HuH-7 (cell line): ENCODE measurements at regions not wholly inside any gene's neighbourhood (a gene's known extent, or its start where the extent isn't known, plus 50 kb on each side); places are given as distances from the start of the nearest gene placed in this dataset.

Source experiments
- DNase-seq: peaks from one replicate; pipeline ENCODE4 v3.0.0; 2011; ENCODE audit warnings: low spot score

DNA sequence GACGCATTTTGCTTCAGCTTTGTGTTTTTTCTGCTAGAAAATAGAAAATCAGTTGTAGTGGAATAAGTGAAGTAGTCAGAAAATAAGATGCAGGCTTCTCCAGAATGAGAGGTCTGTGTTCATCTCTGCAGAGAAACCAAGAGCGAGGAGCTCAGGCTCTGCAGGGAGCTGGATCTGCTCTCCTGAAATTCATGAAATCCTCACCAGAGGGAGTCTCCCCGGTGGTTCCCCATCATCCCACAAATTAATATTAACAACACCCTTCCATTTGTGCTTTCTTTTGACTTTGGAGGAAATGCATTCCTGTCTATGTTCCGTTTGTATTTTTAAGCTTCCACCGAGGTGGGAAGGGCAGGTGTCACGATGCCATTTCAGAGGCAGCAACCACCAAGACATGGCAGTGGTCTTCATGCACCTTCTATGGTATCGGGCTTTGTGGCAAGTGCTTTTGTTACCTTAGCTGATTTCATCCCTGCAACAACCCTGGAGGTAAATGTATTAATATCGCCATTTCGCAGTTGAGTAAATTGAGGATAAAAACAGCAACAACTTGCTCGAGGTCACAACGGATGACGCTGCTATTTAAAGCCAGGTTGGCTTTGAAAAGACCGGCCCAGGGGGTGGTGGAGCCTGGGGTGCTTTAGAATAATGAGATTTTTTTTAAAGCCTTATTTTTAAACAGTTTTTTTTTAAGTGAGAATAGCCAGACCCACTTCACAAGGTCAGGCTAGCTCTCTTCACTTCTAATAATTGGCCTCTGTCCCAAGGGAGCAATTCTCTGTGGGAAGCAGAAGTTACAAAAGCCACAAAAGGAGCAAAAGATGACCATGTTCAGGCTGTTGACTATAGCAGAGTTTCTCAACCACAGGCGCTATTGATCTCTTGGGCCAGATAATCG is 367.6 kb upstream of the ERCC4 start:
- DNase-seq, result no peak

DNA sequence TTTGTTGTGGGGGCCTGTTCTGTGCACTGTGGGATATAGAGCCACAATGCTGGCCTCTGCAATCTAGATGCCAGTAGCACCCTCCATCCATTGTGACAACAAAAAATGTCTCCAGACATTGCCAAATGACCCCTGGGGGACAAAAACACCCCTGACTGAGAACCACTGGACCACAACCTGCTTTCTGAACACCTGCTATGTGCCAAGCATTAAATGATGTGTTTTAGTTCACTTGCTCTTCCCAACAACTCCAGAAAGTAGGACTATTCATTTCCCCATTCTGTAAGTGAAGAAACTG is 367.0 kb upstream of the ERCC4 start:
- no peak for DNase-seq

DNA sequence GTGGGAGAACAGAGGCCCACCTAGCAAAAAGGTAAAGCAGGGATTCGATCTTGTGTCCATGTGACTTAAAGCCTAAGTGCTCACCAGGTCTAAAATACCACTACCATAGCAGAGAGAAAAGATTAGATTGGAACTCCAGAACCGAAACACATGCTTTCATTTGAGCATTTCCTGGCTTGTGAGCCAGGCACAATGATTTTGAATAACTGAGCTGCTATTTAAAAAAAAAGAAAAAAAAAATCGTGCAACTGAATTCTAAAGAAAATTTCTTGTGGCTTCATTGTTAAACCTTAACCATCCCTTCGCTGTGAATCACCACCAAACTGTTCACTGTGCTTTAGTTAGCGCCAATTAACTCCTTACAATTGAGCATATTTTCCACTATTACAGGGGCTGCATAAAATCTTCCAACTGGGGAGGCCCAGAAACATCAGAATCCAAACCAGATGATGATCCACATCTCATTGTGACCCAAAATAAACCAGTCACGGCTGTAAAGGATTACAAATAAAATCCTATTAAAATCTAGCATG is 366.4 kb upstream of the ERCC4 start:
- no peak for DNase-seq

DNA sequence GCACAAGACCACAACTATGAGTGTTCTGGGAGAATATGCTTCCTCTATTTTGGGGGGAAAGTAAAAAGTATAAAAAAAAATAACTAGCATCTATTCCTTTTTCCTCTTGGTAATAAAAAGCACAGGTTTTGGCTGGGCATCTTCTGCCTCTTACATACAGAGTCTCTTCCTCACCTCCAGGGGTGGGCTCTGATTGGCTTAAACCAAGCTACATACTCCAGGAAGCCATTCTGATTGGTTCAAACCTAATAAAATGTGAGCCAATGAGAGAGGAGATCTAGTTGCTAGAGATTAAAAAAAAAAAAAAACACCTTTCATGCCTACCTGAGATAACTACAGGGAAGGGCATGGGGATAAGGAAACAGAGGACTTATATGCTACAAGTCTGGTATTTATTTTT is 365.9 kb upstream of the ERCC4 start:
- no peak for DNase-seq

DNA sequence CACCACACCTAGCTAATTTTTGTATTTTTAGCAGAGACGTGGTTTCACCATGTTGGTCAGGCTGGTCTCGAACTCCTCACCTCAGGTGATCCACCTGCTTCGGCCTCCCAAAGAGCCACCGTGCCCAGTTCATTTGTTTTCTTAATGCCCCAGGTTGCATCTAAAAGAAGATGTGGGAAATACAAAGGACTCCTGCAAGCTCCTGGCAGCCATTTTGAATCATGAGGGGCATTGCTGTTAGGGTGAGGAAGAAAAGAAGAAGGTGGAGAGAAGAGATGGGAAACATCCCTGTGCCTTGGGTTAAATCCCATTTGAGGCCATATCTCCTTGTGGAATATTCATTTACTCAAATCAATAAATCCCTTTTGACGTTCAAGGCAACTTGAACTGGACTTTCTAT is 365.3 kb upstream of the ERCC4 start:
- no peak for DNase-seq

DNA sequence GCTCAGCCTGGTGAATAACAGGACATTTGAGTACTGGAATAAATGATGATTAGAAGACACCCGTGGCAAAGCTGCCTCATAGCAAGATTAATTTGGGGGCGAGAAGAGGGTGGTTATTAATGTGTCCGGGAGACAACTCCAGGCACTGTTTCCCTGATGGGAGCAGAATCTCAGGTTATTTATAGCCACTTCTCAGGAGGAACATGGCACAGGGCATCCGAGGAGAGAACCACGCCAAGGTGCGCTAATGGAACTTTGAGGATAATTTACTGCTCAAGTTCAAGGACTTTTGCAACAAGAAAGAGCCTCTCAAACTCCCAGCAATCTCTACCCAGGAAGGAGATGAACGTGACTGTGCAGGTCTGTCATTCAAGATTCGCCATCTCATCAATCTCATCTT is 362.5 kb upstream of the ERCC4 start:
- no peak for DNase-seq

DNA sequence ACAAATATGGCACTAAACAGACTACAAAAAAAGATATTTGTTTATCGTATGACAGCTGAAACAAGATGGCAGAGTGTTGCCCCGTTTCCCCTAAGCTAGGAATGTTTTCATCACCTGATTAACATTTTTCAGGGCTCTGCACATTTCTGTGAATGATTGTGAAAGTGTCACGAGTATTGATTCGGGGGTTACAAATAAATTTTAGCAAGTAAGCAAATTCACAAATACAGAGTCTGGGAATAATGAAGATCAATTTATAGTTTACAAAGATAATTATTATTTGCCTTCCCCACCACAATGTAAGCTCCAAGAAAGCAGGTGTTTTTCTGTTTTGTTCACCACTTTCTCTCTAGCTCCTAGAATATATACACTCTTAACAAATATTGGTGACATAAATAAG is 361.2 kb upstream of the ERCC4 start:
- DNase-seq, result no peak

DNA sequence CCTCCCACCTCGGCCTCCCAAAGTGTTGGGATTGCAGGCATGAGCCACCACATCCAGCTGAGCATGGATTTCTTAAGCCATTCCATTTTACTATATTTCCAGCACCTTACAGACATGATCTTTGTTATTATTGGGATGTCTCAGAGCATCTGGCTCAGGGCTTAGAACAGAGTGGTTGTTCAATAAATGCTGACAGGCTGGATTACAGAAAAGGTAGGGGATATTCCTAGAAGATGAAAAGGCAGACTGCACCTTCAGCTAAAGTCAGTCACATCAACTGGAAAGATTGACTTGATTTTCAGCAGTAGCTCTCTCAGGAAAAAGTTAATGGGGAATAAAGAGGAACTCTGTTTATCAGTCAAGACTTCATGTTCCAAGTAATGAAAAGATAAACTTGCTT is 360.3 kb upstream of the ERCC4 start:
- no peak for DNase-seq

DNA sequence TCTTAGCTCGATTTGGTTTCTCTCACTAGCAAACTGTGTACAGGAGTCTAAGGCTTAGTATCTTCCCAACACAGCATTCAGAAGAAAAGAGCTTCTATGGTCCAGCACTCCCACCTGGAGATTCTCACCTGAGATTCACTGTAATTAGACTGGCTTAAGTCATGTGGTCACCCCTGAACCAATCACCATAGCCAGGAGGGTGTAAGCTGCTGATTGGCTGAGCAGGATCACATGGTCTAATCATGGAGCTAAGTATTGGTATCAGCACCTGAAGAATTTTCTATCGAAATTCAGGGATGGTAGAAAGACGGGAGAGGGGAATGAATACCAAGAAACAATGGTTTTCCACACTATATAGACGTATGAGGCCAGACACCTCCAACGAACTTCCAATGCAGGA is 359.8 kb upstream of the ERCC4 start:
- no peak for DNase-seq

DNA sequence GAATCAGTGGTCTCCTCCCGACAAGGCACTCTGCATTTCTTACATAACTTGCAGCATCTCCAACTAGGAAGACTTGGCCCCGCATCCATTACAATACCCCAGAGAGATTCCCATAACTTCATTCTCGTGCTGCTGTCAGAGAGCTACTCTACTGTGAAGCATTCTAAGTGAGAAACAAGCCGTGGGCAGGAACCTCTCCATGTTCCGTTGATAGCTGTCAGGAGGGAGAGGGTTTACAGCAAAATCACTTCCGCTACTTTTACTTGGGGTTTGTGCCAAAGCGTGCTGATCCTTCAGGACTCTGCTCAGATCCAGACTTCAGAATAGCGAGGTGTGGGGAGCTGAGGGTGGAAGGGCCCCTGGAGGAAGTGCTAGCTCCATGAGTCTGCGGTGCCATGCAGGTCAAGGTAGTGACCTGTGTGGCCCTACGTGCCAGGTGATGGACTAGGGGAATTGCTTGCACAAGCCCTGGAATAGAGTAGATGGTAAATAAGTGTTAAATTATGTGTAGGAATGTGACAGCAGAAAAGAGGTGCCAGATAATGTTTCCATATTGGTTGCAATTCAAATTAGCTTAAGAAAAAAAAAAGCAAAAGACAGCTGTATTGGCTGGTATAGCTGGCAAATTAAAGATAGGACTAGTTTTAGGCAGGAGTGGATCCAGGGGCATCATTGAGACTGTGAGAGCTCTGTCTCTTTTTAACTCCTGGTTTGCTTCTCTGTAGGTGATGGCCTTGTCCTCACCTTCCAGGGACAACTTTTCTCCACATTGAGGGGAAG is 358.5 kb upstream of the ERCC4 start:
- no peak for DNase-seq

DNA sequence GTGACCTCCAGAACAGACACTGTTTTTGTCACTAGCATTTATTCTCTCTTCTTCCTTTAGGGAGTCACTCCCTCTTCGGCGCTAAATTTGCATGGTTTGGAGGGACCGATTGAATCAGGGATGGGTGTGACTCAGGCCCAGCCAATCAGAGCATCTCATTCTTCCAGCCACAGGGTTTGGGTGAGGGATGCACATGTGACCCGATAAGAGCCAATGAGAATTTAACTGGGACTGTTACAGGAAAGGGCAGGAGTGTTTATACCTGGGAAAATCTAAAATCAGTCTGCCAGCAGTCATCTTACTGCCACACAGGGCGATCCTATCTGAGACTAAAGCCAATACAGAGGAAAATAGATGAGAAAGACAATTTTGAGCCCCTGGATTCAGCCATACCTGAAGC is 351.2 kb upstream of the ERCC4 start:
- DNase-seq, result no peak

DNA sequence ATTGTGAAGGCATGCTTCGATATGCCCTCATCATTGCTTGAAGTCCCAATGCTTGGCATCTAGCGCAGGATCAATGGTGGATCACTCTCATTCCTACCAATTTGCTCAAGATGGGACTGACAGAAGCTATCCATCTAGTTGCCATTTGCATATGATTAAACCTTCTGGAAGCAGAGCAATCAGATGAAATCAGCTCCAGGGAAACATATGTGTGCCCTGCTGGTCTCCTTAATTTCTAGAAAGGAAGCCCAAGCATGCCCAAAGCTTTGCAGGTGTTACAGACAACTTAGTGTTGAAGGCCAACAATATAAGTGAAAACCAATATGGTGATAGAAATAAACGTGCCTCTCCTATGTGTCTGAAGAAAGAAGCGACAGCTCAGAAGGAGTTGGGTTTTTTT is 350.0 kb upstream of the ERCC4 start:
- DNase-seq, result no peak

DNA sequence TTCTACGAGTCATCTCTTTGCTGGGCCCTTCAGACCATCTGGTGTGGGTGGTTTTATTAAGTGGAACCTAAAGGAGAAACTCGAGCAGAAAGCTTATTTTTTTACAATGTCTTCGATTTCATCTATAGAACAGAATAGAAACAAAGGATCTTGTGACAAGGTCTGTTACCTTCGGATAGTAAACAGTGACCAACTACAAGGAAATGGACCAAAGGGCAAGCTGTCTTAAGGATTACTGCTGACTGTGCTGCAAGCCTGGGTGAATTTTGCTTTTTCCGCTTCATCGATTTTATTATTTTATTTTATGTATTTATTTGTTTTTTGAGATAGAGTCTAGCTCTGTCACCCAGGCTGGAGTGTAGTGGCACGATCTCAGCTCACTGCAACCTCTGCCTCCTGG is 348.9 kb upstream of the ERCC4 start:
- DNase-seq, result no peak

DNA sequence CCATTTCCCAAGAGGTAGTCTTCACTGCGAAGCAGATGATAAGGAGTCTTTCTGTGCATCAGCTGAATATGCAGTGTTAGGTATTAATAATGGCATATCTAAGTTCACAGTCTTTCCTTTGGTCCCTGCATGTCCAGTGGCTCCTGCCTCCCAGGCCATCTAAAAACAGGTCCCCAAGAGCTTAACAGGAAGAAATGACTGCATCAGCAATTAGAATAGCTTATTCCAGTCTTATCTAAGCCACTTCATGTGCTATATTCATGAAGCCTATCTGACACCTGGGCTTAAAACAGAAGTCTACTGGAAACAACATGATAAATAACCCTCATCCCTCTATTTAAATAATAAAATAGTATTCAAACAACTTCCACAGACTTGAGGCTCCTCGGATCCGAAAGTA is 346.1 kb upstream of the ERCC4 start:
- no peak for DNase-seq

DNA sequence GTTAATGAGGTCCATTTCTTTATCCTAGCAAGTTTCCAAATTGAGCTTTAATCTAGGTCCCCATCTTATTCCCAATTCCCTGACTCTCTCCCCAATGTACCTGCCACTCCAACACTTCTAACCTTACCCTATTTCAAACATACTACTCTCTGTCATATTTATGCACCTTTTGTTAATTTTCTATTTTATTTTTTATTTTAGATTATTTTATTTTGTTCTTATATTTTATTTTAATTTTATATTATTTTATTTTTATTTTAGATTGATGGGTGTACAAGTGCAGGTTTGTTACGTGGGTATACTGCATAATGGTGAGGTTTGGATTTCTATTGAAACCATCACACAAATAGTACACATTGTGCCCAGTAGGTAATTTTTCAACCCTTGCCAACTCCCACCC is 333.9 kb upstream of the ERCC4 start:
- DNase-seq, result no peak

DNA sequence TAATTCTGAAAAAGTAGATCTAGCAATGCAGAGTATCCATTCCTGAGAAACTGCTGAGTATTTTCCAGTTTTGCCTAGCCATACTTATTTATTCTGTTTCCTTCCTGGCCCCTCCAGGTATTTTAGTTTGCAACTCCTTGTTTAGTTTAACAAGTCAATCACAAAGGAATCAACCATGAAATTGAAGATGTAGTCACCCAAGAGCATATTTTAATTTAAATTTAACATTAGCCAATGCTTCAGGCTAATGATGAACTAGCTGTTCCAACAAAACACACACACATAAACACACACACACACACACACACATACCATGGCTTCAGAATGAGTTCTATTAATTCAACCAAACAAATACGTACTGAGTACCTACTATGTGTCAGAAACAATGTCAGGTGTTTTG is 332.8 kb upstream of the ERCC4 start:
- no peak for DNase-seq

DNA sequence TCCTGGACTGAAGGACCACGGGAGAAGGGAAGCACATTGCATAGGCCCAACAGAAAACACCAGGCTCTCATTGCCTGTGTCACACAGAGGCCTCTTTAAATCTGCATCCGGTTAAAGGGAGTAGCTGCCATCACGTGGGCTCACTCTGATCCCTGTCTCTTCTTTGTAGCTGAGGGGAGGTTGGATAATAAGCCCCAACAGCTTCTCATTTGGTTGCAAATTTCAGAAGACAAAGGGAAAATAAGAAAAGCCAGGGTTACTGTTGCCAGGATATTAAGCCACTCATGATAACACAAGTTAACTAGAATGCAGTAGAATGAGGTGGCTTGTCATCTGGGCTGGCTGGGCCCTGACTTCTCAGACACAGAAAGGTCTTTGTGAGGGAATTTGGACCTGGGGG is 325.1 kb upstream of the ERCC4 start:
- DNase-seq, result no peak

DNA sequence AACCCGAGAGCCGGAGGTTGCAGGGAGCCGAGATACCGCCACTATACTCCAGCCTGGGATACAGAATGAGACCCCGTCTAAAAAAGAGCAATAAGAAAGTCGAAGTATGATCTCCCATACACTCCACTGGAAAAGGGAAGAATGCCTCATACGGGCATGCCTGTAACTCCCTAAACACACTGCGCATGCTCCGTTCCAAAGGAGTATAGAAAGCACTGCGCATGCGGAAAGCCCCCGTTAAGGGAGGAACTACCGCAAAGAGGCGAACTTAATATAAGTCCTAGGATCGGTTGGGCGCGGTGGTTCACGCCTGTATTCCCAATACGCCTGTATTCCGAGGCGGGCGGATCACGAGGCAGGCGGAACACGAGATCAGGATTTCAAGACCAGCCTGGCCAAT is 313.1 kb upstream of the ERCC4 start:
- no peak for DNase-seq

DNA sequence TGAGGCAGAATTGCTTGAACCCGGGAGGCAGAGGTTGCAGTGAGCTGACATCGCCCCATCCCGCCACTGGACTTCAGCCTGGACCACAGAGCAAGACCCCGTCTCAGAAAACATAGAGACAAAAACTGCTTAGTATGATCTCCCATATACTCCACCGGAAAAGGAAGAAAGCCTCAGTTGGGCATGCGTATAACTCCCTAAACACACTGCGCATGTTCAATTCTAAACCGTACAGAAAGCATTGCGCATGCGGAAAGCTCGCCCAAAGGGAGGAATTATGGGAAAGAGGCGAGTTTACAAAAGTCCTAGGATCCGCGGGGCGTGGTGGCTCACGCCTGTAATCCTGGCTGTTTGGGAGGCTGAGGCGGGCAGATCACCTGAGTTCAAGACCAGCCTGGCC is 312.7 kb upstream of the ERCC4 start:
- DNase-seq, result no peak

DNA sequence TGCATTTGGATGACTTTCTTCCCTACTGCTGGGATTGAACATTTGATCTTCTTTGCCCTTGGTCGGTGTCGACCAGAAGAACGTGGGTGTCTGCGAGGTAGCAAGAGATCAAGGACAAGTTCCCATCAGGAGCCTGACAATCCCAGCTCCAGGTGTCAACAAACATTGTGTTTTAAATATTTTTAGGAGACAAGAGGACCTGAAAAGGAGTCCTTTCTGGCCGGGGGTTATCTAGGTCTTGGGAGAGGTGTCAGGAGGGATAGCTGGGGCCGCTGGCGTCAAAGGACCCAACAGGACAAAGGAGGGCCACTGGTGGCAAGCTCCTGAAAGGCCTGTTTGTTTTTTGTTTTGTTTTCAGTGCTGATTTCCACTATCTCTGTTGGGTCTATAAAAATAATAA is 308.4 kb upstream of the ERCC4 start:
- DNase-seq, result no peak

DNA sequence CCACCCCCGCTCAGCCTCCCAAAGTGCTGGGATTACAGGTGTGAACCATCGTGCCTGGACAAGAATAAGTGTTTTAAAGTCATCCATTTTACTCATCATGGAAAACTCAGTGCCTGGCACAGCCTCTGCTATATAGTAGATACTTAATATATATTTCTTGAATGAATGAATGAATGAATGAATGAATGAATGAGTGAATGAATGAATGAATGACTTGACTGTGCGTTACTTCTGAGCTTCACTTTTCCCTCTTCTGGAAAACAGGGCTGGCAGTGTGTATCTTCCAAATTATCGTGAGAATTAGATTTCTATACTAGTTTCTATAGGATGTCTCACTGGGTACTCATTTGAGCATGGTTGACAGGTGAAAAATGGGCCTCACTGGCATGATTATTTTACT is 307.3 kb upstream of the ERCC4 start:
- no peak for DNase-seq

DNA sequence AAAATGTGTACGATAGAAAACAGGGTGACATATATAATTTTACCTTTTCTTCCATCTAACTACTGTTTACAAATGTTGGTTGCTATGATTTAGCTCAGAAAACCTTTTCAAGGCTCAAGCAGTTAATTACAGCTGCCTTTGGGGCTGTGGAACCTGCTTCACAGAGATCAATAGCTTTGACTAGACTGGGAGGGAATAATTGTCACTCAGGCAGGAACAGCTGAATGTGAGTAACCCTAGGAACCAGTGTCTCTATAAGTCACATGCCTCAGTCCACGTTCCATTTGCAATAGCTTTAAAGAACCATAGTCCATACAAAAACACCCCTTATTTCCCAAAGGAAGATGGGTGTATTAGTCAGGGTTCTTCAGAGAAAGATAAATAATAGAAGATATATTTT is 306.8 kb upstream of the ERCC4 start:
- DNase-seq, result no peak

DNA sequence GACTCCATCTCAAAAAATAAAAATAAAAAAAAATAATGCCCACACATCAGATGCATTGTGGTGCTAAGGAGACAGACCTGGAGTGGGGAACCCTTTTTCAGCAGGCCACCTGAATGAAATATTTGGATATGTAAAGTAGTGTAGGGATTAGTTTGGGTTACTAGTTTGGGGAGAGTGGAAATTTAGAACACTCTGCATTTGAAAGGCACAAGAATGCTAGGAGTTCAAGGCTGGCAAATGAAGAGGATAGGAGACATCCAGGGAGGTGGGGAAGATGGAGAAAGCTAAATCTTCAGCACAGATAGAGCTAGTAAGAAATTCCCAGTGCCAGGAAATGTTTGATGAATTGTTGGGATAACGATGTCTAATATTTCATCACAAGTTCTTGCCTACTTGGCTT is 298.3 kb upstream of the ERCC4 start:
- DNase-seq, result no peak

DNA sequence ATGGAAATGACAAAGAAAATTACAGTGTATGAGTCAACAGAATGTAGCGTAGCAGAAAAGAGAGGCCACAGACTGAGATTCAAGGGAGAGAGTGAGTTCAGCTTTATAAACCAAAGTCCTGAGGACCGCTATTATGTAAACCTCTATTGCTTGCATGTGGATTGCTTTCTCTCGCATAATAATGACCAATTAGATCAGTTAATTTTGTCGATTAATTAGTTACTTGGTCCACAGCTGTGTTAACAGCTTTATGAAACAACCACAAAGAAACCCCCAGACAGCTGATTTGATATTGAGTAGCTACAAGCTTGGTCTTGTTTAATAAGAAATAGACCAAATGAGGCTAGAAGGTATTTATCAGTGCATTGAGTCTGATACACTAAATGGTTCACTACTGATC is 291.8 kb upstream of the ERCC4 start:
- DNase-seq, result no peak
